DND-41 (cell line): ENCODE measurements at regions not wholly inside any gene's neighbourhood (a gene's known extent, or its start where the extent isn't known, plus 50 kb on each side); places are given as distances from the start of the nearest gene placed in this dataset.

Source experiments
- ATAC-seq: fragments of 200-7000 bp; cut with Tn5 transposase; 3 replicates; pipeline ENCODE4 v1.9.1; 2021; ENCODE audit warnings: low read depth; ENCODE audit not compliant: insufficient read depth
- DNase-seq: peaks from one replicate; pipeline ENCODE4 v3.0.0-alpha.2; 2020
- H2AFZ ChIP-seq: 2 replicates; pipeline ENCODE4 v1.6.0; 2012; ENCODE audit warnings: low read depth, low read length
- H3K27ac ChIP-seq: 2 replicates; pipeline ENCODE4 v1.5.1; 2012; ENCODE audit warnings: low read length, inconsistent platforms
- H3K27me3 ChIP-seq: fragments of 200-600 bp; sonication (generic); 2 replicates; pipeline ENCODE4 v1.6.0; 2012; ENCODE audit warnings: low read length, mild to moderate bottlenecking, inconsistent platforms; ENCODE audit not compliant: insufficient read depth, poor library complexity
- H3K36me3 ChIP-seq: 2 replicates; pipeline ENCODE4 v1.5.1; 2012; ENCODE audit warnings: low read length, inconsistent platforms; ENCODE audit not compliant: insufficient read depth
- H3K4me1 ChIP-seq: 2 replicates; pipeline ENCODE4 v1.5.1; 2012; ENCODE audit warnings: mild to moderate bottlenecking, low read length; ENCODE audit not compliant: insufficient read depth
- H3K4me2 ChIP-seq: 2 replicates; pipeline ENCODE4 v1.6.0; 2012; ENCODE audit warnings: mild to moderate bottlenecking, moderate library complexity, low read length, inconsistent platforms; ENCODE audit not compliant: insufficient read depth
- H3K4me3 ChIP-seq, 2 experiments: fragments of 200-600 bp in 1 of 2; shearing (Covaris generic) in 1 of 2; 2 replicates each; pipeline ENCODE4 v1.5.1; 2012 to 2016; ENCODE audit warnings: inconsistent platforms in 2 of 2, low read length in 2 of 2, mild to moderate bottlenecking in 2 of 2, low read depth in 1 of 2, moderate library complexity in 1 of 2
- H3K79me2 ChIP-seq: 2 replicates; pipeline ENCODE4 v1.6.0; 2012; ENCODE audit warnings: low read length, inconsistent platforms; ENCODE audit not compliant: insufficient read depth
- H3K9ac ChIP-seq: 2 replicates; pipeline ENCODE4 v1.6.0; 2012; ENCODE audit warnings: low read depth, mild to moderate bottlenecking, inconsistent platforms, low read length, moderate library complexity
- H3K9me3 ChIP-seq: 2 replicates; pipeline ENCODE4 v1.5.1; 2012; ENCODE audit warnings: low read length, moderate library complexity, mild to moderate bottlenecking, inconsistent platforms; ENCODE audit not compliant: insufficient read depth, severe bottlenecking
- H4K20me1 ChIP-seq: 2 replicates; pipeline ENCODE4 v1.6.0; 2012; ENCODE audit warnings: low read length; ENCODE audit not compliant: insufficient read depth
- CTCF ChIP-seq: IDR thresholded peaks from 2 replicates; pipeline ENCODE4 v1.5.1; 2012; ENCODE audit warnings: borderline replicate concordance, low read length, moderate library complexity, mild to moderate bottlenecking; ENCODE audit not compliant: poor library complexity, severe bottlenecking; ENCODE audit errors: extremely low read depth
- EZH2 ChIP-seq: IDR thresholded peaks from 3 replicates; pipeline ENCODE4 v1.6.1; 2012; ENCODE audit warnings: borderline replicate concordance, low read depth, mild to moderate bottlenecking, moderate library complexity, low read length, inconsistent platforms; ENCODE audit not compliant: severe bottlenecking

GRCh38 chrX:15127010-15127409 lies 142.9 kb downstream of the ASB9 start:
- H3K27me3 ChIP-seq = no peaks in the 10 kb centered on the region
- TF ChIP-seq EZH2 = no peak
- TF ChIP-seq CTCF = no peak

GRCh38 chrX:15116900-15117299 lies 153.0 kb downstream of the ASB9 start:
- ATAC-seq = no peak
- TF ChIP-seq EZH2 (no peak), CTCF (no peak)
- Histone ChIP-seq H3K36me3 (no peaks in the 10 kb centered on the region), H3K4me1 (no peaks in the 10 kb centered on the region), H3K9me3 (no peaks in the 10 kb centered on the region), H3K79me2 (no peaks in the 10 kb centered on the region), H3K27me3 (no peaks in the 10 kb centered on the region), H3K27ac (no peak overlapping the region), H4K20me1 (no peaks in the 10 kb centered on the region), H2AFZ (no peak overlapping the region), H3K4me2 (no peak overlapping the region), H3K4me3 (no peak overlapping the region), H3K9ac (no peak overlapping the region)
- DNase-seq = no peak

More at GRCh38 chrX:15127010-15127409, 142.9 kb downstream of the ASB9 start:
- DNase-seq (no peak), ATAC-seq (no peak)
- Histone ChIP-seq H4K20me1 (no peaks in the 10 kb centered on the region), H2AFZ (no peak overlapping the region), H3K36me3 (no peaks in the 10 kb centered on the region), H3K4me1 (no peaks in the 10 kb centered on the region), H3K4me2 (no peak overlapping the region), H3K9me3 (no peaks in the 10 kb centered on the region), H3K27ac (no peak overlapping the region), H3K79me2 (no peaks in the 10 kb centered on the region), H3K4me3 (no peak overlapping the region), H3K9ac (no peak overlapping the region)

- TF ChIP-seq CTCF (no peak), EZH2 (no peak)
- H3K79me2 ChIP-seq = no peaks in the 10 kb centered on the region
- no peak overlapping the region for H2AFZ ChIP-seq
- no peaks in the 10 kb centered on the region for H3K9me3 ChIP-seq
- H3K27me3 ChIP-seq = no peaks in the 10 kb centered on the region
- H3K9ac ChIP-seq = no peak overlapping the region
- no peak overlapping the region for H3K27ac ChIP-seq
- no peak overlapping the region for H3K4me2 ChIP-seq
- H3K36me3 ChIP-seq = no peaks in the 10 kb centered on the region
- no peaks in the 10 kb centered on the region for H3K4me1 ChIP-seq
- no peaks in the 10 kb centered on the region for H4K20me1 ChIP-seq
- ATAC-seq (no peak), DNase-seq (no peak)
- H3K4me3 ChIP-seq = no peak overlapping the region
These were observed 154.9 kb downstream of the ASB9 start for GRCh38 chrX:15114743-15115566.
